Ishikawa (cell line): ENCODE measurements at regions not wholly inside any gene's neighbourhood (a gene's known extent, or its start where the extent isn't known, plus 50 kb on each side); places are given as distances from the start of the nearest gene placed in this dataset.

Source experiments
- CEBPB ChIP-seq: IDR thresholded peaks from 2 replicates; pipeline ENCODE4 v1.6.1; 2012
- CREB1 ChIP-seq: IDR thresholded peaks from 2 replicates; pipeline ENCODE4 v1.6.1; 2012; ENCODE audit warnings: low read depth
- EGR1 ChIP-seq: IDR thresholded peaks from 2 replicates; pipeline ENCODE4 v1.6.1; 2012
- EP300 ChIP-seq: IDR thresholded peaks from 2 replicates; pipeline ENCODE4 v1.6.1; 2012; ENCODE audit warnings: borderline replicate concordance
- FOXM1 ChIP-seq: IDR thresholded peaks from 2 replicates; pipeline ENCODE4 v1.6.1; 2012; ENCODE audit warnings: low read depth, borderline replicate concordance
- MAX ChIP-seq: IDR thresholded peaks from 2 replicates; pipeline ENCODE4 v1.6.1; 2012
- NFIC ChIP-seq: IDR thresholded peaks from 2 replicates; pipeline ENCODE4 v1.6.1; 2012
- RAD21 ChIP-seq: IDR thresholded peaks from 2 replicates; pipeline ENCODE4 v1.6.1; 2012; ENCODE audit warnings: low read depth
- REST ChIP-seq: IDR thresholded peaks from 2 replicates; pipeline ENCODE4 v1.6.1; 2012; ENCODE audit warnings: low read depth, mild to moderate bottlenecking
- TAF1 ChIP-seq: IDR thresholded peaks from 2 replicates; pipeline ENCODE4 v1.6.1; 2012; ENCODE audit warnings: low read depth, mild to moderate bottlenecking
- TCF12 ChIP-seq: IDR thresholded peaks from 2 replicates; pipeline ENCODE4 v1.6.1; 2012; ENCODE audit warnings: low read depth
- TEAD4 ChIP-seq: IDR thresholded peaks from 2 replicates; pipeline ENCODE4 v1.6.1; 2012
- USF1 ChIP-seq: IDR thresholded peaks from 2 replicates; pipeline ENCODE4 v1.6.1; 2012
- YY1 ChIP-seq: IDR thresholded peaks from 2 replicates; pipeline ENCODE4 v1.6.1; 2012; ENCODE audit warnings: low read depth
- ZBTB7A ChIP-seq: IDR thresholded peaks from 2 replicates; pipeline ENCODE4 v1.6.1; 2012; ENCODE audit warnings: low read depth

- no peak for TF ChIP-seq NFIC
- no peak for TF ChIP-seq RAD21
- no peak for TF ChIP-seq EP300
- TF ChIP-seq REST: no peak
- TF ChIP-seq EGR1: no peak
- TF ChIP-seq TAF1: no peak
- TF ChIP-seq CREB1: no peak
- TF ChIP-seq ZBTB7A: no peak
- no peak for TF ChIP-seq FOXM1
- TF ChIP-seq USF1: no peak
- no peak for TF ChIP-seq YY1
- TF ChIP-seq CEBPB: no peak
- no peak for TF ChIP-seq TEAD4
- TF ChIP-seq MAX: no peak
- TF ChIP-seq TCF12: no peak
Measured at GRCh38 chr3:64739971-64740631, 52.3 kb upstream of the ADAMTS9 start.
